LNCaP clone FGC (cell line): ENCODE measurements at regions not wholly inside any gene's neighbourhood (a gene's known extent, or its start where the extent isn't known, plus 50 kb on each side); places are given as distances from the start of the nearest gene placed in this dataset.

Experiments
- DNase-seq: peaks from one replicate; pipeline ENCODE4 v3.0.0-alpha.2; 2011; ENCODE audit warnings: low read depth
- H3K4me3 ChIP-seq: 2 replicates; pipeline ENCODE4 v1.5.1; 2011; ENCODE audit warnings: mild to moderate bottlenecking, low read depth, low read length, control low read depth
- TF ChIP-seq, protein P1 (sequence below): IDR thresholded peaks from 2 replicates; pipeline ENCODE4 v1.5.1; 2012; ENCODE audit warnings: mild to moderate bottlenecking; ENCODE audit not compliant: control insufficient read depth, insufficient read depth; ENCODE audit errors: extremely low read depth

DNA sequence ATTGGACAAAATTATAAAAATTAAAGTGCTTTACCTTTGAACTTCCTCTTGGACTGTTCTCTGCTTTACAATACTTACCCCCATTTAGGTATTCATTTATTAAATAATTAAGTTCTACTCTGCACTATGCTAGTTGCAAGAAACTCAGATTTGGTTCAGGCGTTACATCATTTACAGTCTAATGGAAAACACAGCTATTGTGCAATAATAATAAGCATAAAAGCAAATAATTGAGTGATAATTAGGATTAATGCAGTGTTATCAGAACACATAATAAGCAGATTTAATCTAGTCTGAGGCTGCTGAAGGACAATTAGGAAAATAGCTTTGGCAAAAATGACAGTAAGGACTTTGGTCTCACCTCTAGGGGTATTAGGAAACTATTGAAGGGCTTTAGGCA lies 493.2 kb upstream of the ADARB2 start:
- TF ChIP-seq, protein P1, sequence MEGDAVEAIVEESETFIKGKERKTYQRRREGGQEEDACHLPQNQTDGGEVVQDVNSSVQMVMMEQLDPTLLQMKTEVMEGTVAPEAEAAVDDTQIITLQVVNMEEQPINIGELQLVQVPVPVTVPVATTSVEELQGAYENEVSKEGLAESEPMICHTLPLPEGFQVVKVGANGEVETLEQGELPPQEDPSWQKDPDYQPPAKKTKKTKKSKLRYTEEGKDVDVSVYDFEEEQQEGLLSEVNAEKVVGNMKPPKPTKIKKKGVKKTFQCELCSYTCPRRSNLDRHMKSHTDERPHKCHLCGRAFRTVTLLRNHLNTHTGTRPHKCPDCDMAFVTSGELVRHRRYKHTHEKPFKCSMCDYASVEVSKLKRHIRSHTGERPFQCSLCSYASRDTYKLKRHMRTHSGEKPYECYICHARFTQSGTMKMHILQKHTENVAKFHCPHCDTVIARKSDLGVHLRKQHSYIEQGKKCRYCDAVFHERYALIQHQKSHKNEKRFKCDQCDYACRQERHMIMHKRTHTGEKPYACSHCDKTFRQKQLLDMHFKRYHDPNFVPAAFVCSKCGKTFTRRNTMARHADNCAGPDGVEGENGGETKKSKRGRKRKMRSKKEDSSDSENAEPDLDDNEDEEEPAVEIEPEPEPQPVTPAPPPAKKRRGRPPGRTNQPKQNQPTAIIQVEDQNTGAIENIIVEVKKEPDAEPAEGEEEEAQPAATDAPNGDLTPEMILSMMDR: no peak
- DNase-seq: no peak
- H3K4me3 ChIP-seq: no peak overlapping the region

DNA sequence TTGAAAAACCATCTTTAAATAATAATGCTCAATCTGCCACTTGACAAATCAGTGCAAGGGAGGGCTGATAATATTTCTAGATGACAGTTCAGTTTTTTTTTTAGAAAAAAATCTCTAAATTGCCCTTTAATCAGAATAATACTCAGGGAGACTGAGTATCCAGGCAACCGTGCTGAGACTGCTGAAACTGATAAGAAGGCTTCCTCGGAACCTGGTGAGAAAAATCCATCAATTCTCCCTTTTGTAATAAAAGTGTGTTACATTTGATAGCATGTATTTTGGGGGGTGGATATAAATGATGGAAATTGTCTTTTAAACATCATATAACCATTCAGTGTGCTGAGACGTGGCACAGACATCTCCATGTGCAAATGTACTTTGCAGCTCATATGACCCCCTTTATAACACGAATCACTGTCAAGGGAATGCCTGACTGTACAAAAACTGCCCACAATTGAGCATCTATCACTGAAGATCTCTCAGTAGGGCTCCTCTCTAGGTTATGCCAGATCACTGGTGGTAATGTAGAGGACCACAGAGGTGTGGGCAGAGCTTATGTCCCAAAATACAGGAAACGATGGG lies 491.1 kb upstream of the ADARB2 start:
- H3K4me3 ChIP-seq: no peak overlapping the region
- TF ChIP-seq, protein P1: no peak

DNA sequence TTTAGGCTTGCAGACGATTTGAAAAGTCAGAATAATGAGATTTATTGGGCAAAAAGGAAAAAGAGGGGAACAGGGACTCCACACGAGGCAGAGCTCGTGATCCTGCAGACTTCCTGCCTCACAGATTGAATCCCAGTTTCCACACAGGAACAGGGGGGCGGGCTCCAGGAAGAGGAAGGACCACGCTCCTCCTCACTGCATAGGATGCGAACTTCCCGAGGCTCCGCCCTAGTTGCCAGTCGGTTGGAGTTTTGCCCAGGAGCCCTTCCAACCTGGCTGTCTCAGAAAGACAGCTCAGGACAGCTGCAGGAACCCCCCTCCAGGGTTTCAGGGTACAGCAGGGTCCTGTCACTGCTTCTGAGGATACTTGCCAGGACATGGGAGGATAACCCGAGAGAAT lies 488.3 kb upstream of the ADARB2 start:
- TF ChIP-seq, protein P1: no peak
- DNase-seq: no peak
- H3K4me3 ChIP-seq: no peak overlapping the region

More for the DNA sequence above, 491.1 kb upstream of the ADARB2 start:
- DNase-seq: no peak

DNA sequence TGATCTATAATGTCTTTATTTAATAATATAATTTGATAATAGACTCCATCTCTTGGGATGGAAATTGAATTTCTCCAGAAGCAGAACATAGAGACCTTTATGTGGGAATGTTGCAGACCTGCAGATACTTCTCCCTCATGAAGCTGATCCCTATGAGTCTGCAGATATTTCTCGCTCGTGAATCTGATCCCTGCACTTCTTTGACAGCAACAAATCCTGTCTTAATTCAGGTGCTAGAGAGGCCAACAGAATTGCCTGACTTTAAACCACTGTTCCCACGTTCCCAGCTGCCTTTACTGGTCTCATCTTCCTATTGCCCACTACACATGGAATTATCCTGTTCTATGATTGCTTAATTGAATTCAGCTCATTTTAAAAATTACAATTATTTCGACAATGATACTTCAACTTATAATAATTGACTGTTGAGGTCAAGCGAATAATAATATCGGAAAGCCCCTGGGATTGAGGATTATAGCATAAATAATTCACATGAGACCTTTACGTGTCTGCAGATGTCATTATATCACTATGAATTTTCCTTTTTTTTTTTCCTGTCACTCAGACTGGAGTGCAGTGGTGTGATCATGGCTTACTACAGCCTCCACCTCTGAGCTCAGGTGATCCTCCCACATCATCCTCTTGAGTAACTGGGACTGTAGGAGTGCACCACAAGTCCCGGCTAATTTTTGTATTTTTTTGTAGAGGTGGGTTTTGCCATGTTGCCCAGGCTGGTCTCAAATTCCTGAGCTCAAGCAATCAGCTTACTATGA lies 486.4 kb upstream of the ADARB2 start:
- TF ChIP-seq, protein P1: no peak
- DNase-seq: no peak

DNA sequence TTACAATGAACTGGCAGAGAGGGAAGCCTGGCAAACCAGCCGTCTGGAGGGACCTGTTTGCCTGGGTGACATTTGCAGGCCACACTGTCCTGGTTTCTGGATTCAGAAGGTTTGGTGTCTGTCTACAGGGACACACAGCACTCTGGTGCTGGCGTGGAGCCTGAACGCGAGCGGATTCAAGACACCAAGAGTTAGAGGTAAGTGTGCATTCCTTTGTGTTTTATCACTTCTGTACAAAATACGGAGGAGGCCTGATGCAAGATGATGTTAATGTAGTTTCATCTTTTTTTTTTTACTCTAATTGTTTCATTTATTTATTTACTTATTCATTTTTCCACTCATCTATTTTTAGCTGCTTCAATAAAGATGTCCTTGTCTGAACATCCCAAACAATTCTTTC lies 485.3 kb upstream of the ADARB2 start:
- no peak overlapping the region for H3K4me3 ChIP-seq
- DNase-seq: no peak
- TF ChIP-seq, protein P1: no peak

More for the DNA sequence above, 486.4 kb upstream of the ADARB2 start:
- H3K4me3 ChIP-seq: no peak overlapping the region

DNA sequence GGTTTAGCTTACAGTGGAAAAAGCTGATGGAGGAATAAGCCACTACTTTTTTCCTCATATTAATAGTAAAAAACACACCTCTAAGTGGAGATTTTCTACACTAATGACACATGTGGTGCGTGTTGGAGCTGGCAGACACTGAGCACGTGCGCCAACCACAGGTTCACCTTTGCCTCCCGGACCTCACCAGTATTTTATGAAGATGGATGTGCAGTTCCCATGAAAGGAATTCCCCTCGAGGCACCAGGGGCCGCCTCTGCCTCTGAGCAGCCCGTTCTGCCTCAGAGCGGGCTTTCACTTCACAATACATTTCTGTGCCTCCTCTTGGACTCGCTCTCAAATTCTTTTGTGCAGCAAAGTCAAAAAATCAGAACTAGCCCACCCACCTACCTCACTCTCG lies 477.5 kb upstream of the ADARB2 start:
- TF ChIP-seq, protein P1: no peak
- no peak for DNase-seq
- H3K4me3 ChIP-seq: no peak overlapping the region
